Dendritic cell treated with granulocyte-macrophage colony-stimulating factor and Interleukin-4, amounts not matched to agents 40 ng/mL and 50 ng/mL, for 4 days (primary cell): ENCODE measurements at regions not wholly inside any gene's neighbourhood (a gene's known extent, or its start where the extent isn't known, plus 50 kb on each side); places are given as distances from the start of the nearest gene placed in this dataset.
"Not testable (repeated sequence)": the region's sequence is repeated elsewhere in the genome, so short reads cannot be mapped to it uniquely, and the experiment has no call there.

ENCODE experiments used
- H3K27ac Mint-ChIP-seq: one replicate; pipeline ENCODE4 v1.8.0; 2022; ENCODE audit warnings: mild to moderate bottlenecking, mixed read lengths
- H3K27me3 Mint-ChIP-seq: one replicate; pipeline ENCODE4 v1.8.0; 2022; ENCODE audit warnings: mild to moderate bottlenecking, mixed read lengths
- H3K36me3 Mint-ChIP-seq: one replicate; pipeline ENCODE4 v1.8.0; 2022; ENCODE audit warnings: low read depth, mixed read lengths
- H3K4me1 Mint-ChIP-seq: one replicate; pipeline ENCODE4 v1.8.0; 2022; ENCODE audit warnings: low read depth, mixed read lengths
- H3K4me3 Mint-ChIP-seq: one replicate; pipeline ENCODE4 v1.8.0; 2022; ENCODE audit warnings: mild to moderate bottlenecking, moderate library complexity, mixed read lengths
- H3K9me3 Mint-ChIP-seq: one replicate; pipeline ENCODE4 v1.8.0; 2022; ENCODE audit warnings: mixed read lengths
- intact Hi-C: fragments of 100-400 bp; cut with micrococcal nuclease; formaldehyde crosslinking; loops from one replicate; pipeline ENCODE4 v1.15.0; 2022

DNA sequence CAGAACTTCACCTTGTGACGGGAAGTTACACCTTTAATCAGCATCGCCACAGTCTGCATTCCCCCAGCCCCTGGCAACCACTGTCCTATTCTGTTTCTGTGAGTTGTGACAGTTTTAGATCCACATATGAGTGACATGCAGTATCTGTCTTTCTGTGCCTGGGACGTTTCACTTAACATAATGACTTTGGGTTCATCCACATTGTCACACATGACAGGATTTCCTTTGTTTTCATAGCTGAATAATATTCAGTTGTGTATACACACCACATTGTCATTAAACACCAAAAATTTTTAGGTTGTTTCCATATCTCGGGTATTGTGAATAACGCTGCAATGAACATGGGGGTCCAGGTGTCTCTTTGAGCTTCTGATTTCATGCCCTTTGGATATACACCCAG is 62.6 kb upstream of the BDH1 start:
- H3K9me3 Mint-ChIP-seq, H3K4me1 Mint-ChIP-seq, intact Hi-C loops, H3K27ac Mint-ChIP-seq, H3K27me3 Mint-ChIP-seq, H3K4me3 Mint-ChIP-seq: not testable (repeated sequence)
- H3K36me3 Mint-ChIP-seq: peaks cover 87% of the 10 kb centered on the region

DNA sequence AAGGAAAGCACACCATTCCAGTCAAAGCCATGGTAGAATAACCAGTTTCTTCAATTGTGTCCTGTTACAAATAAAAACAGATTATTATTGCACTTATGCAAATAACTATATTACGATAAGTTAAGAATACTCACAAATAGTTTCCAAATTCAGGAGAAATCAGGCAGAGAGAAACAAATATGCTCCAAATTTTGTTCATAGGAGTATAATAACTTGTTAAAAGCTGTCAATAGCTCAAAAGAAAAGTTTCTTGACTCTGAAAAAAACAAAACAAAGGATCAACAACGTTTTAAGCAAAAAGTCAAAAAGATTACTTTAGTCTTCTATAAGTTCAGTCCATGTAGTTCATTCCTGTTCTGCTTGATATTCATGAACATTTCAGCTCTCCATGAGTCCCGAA is 59.7 kb upstream of the BDH1 start:
- H3K4me1 Mint-ChIP-seq: no peaks in the 10 kb centered on the region
- H3K27ac Mint-ChIP-seq: no peak overlapping the region
- no peaks in the 10 kb centered on the region for H3K27me3 Mint-ChIP-seq
- H3K36me3 Mint-ChIP-seq: peaks cover 88% of the 10 kb centered on the region
- no peak overlapping the region for H3K4me3 Mint-ChIP-seq
- H3K9me3 Mint-ChIP-seq: no peaks in the 10 kb centered on the region
- intact Hi-C loops: no loop called here

DNA sequence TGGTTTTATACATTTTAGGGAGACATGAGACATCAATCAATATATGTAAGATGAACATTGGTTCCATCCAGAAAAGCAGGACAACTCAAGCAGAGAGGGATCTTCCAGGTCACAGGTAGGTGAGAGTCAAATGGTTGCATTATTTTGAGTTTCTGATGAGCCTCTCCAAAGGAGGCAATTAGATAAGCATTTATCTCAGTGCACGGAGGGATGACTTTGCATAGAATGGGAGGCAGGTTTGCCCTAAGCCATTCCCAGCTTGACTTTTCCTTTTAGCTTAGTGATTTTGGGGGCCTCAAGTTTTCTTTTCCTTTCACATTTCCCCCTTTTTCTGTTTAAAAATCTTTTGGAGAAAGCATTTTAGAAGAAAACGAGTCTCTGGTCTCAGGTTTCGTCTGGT is 58.4 kb upstream of the BDH1 start:
- H3K4me1 Mint-ChIP-seq, intact Hi-C loops, H3K4me3 Mint-ChIP-seq, H3K27me3 Mint-ChIP-seq, H3K27ac Mint-ChIP-seq, H3K9me3 Mint-ChIP-seq: not testable (repeated sequence)
- H3K36me3 Mint-ChIP-seq: peaks cover 88% of the 10 kb centered on the region

DNA sequence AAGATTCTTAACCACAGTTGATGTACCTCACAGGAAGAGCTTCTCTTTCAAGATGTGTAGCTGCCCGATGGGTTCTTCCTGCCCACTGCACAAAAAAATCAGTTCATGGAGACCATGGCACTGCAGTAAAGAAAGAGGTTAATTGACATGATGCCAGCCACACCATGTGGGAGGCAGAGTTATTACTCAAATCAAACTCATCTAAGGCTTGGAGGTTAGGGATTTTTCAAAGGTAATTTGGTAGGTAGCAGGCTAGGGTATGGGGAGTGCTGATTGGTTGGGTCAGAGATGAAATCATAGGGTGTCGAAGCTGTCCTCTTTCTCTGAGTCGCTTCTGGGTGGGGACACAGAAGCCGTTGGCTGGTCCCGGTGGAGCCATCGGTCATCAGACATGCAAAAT is 57.4 kb upstream of the BDH1 start:
- H3K4me3 Mint-ChIP-seq: no peak overlapping the region
- no peaks in the 10 kb centered on the region for H3K4me1 Mint-ChIP-seq
- intact Hi-C loops: no loop called here
- peaks cover 88% of the 10 kb centered on the region for H3K36me3 Mint-ChIP-seq
- no peaks in the 10 kb centered on the region for H3K27me3 Mint-ChIP-seq
- H3K27ac Mint-ChIP-seq: no peak overlapping the region
- no peaks in the 10 kb centered on the region for H3K9me3 Mint-ChIP-seq

DNA sequence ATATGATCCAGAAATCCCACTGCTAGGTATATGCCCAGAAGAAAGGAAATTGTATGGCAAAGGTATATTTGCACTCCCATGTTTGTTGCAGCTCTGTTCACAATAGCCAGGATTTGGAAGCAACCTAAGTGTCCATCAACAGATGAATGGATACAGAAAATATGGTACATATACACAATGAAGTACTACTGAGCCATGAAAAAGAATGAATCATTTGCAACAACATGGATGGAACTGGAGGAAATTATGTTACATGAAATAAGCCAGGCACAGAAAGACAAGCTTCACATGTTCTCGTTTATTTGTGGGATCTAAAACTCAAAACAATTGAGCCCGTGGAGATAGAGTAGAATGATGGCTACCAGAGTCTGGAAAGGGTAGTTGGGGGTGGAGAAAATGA is 55.5 kb upstream of the BDH1 start:
- H3K4me3 Mint-ChIP-seq: no peak overlapping the region

DNA sequence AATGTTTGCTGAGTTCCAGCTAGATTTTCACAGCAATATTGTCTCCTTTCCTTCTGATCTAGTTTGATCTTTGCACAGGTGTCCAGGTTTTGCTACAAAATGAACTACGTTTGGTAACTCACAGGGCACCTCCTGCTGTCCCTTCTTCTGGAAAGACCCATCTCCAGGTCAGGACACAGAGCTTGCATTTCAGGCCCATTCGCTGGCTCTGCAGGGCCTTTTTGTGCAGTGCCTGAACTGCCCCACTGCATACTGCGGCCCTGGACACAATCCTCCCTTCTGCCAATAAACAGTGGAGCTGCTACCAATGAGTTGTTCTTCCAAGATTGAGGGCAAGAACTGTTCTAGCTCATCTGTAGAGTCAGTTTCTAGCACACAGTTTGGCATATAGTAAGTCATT is 50.7 kb upstream of the BDH1 start:
- no peaks in the 10 kb centered on the region for H3K9me3 Mint-ChIP-seq
- no peaks in the 10 kb centered on the region for H3K27me3 Mint-ChIP-seq
- H3K27ac Mint-ChIP-seq: no peak overlapping the region
- H3K4me1 Mint-ChIP-seq: no peaks in the 10 kb centered on the region
- no peak overlapping the region for H3K4me3 Mint-ChIP-seq
- peaks cover 96% of the 10 kb centered on the region for H3K36me3 Mint-ChIP-seq
- intact Hi-C loops: no loop called here

More for the DNA sequence above, 55.5 kb upstream of the BDH1 start:
- no peaks in the 10 kb centered on the region for H3K27me3 Mint-ChIP-seq
- peaks cover 94% of the 10 kb centered on the region for H3K36me3 Mint-ChIP-seq
- no peaks in the 10 kb centered on the region for H3K9me3 Mint-ChIP-seq
- H3K4me1 Mint-ChIP-seq: no peaks in the 10 kb centered on the region
- H3K27ac Mint-ChIP-seq: no peak overlapping the region
- intact Hi-C loops: no loop called here
